Gastroesophageal sphincter (tissue), 2 donors: ENCODE measurements at regions not wholly inside any gene's neighbourhood (a gene's known extent, or its start where the extent isn't known, plus 50 kb on each side); places are given as distances from the start of the nearest gene placed in this dataset.

ENCODE experiments used
- EP300 ChIP-seq: sonication (generic); formaldehyde crosslinking; IDR thresholded peaks from one replicate; pipeline ENCODE4 v1.6.1; 2017; ENCODE audit warnings: antibody characterized with exemption, mild to moderate bottlenecking
- POLR2A ChIP-seq, 2 donors: fragments of 450-650 bp; IDR thresholded peaks; one replicate each; pipeline ENCODE4 v1.6.1; 2017; ENCODE audit warnings: antibody characterized with exemption in 2 of 2, mild to moderate bottlenecking in 2 of 2, moderate library complexity in 1 of 2

DNA sequence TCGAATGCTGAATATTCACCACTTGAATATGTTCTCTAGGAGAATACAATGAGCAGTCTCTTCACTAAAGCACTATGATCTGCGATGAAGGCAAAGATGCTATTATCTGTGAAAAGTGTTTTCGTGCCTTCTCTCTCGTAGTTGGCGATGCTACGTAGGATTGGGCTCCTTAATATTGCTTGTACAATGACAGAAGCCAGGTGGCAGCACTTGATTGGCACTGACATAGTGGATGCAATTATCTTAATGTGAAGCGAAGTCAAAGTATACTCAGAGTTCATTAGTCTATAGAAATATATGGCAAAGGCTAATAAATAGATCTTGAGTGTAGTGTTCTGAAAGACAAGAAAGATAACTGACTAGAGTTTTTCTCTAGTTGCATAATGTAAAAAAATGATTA is 1135.7 kb upstream of the AGA start:
- TF ChIP-seq EP300 (no peak), POLR2A (IDR thresholded peaks at IDR 0.05) (no peak)
